ENCODE measurements at regions not wholly inside any gene's neighbourhood (a gene's known extent, or its start where the extent isn't known, plus 50 kb on each side); places are given as distances from the start of the nearest gene placed in this dataset.

GRCh38 chr11:95716266-95716665, 73.3 kb downstream of the FAM76B start:
- Histone ChIP-seq H3K27me3 (ENCODE audit: control insufficient read depth, insufficient read depth, low read length) (peaks cover 19% of the 10 kb centered on the region), H3K18ac (ENCODE audit: low read depth, low read length) (no peak overlapping the region), H2AK5ac (ENCODE audit: low read depth, low read length) (no peak overlapping the region), H2AFZ (replicated peaks; ENCODE audit: low read length, poor library complexity) (no peak overlapping the region), H3K9me1 (ENCODE audit: insufficient read depth, low read length) (no peaks in the 10 kb centered on the region), H3K56ac (ENCODE audit: extremely low read depth, insufficient read depth, low read length) (no peak overlapping the region), H2BK15ac (ENCODE audit: low read depth, low read length) (no peak overlapping the region), H2BK20ac (ENCODE audit: low read depth, low read length) (no peak overlapping the region), H3K4me2 (ENCODE audit: low read depth, low read length) (no peak overlapping the region), H3K23ac (ENCODE audit: low read depth, low read length) (no peak overlapping the region), H2BK5ac (ENCODE audit: low read depth, low read length, poor library complexity, severe bottlenecking) (no peak overlapping the region), H3K4me1 (ENCODE audit: control insufficient read depth, insufficient read depth, low read length) (no peaks in the 10 kb centered on the region), H2BK120ac (ENCODE audit: low read depth, low read length) (no peak overlapping the region), H3K14ac (replicated peaks; ENCODE audit: low read depth, low read length) (no peak overlapping the region), H3K9ac (ENCODE audit: low read depth, low read length) (no peak overlapping the region), H4K91ac (ENCODE audit: insufficient read depth, low read depth, low read length) (no peak overlapping the region), H3K4ac (ENCODE audit: low read depth, low read length) (no peak overlapping the region), H4K20me1 (ENCODE audit: insufficient read depth, low read length) (no peaks in the 10 kb centered on the region), H4K8ac (ENCODE audit: low read depth in 2 of 2, low read length in 2 of 2) (no peak overlapping the region), H3K36me3 (ENCODE audit: control insufficient read depth, insufficient read depth, low read length) (no peaks in the 10 kb centered on the region), H3K9me3 (ENCODE audit: control insufficient read depth, insufficient read depth, low read length) (no peaks in the 10 kb centered on the region), H3K79me1 (ENCODE audit: low read depth in 1 of 2, low read length in 2 of 2) (no peaks in the 10 kb centered on the region), H3K27ac (ENCODE audit: insufficient read depth, low read length) (no peak overlapping the region), H2AK9ac (replicated peaks; ENCODE audit: low read depth, low read length, poor library complexity) (no peak overlapping the region), H3K4me3 (ENCODE audit: insufficient read depth, low read depth, low read length) (no peak overlapping the region), H4K5ac (ENCODE audit: low read depth, low read length) (no peak overlapping the region)
- ATAC-seq (ENCODE audit: low read depth) (no peak), DNase-seq (no peak)
- 43 to 100% methylated on average over 1 of the region's 3 CpGs for WGBS, 2 experiments (ENCODE audit: extremely low coverage in 2 of 2, insufficient read length in 1 of 2)
- intact Hi-C loops (cut with micrococcal nuclease) (no loop called here), in situ Hi-C loops (cut with MboI; ENCODE audit: low sequenced_read_pairs) (no loop called here), dilution Hi-C loops (cut with HindIII; ENCODE audit: low sequenced_read_pairs, unreplicated experiment) (no loop called here)
- ChIA-PET POLR2A (ENCODE audit: unreplicated experiment) (no interaction called here), CTCF (interaction anchor here (0.6 to 1.7 kb wide), 2 partner anchors 11 to 183 kb away, joined by 3 to 6 read pairs; no protein-coding TSS in a partner anchor)
- TF ChIP-seq NFE2L2 (IDR thresholded peaks at IDR 0.05; ENCODE audit: low read depth, low read length) = no peak
- no peak for TF ChIP-seq RAD21 (IDR thresholded peaks at IDR 0.05; ENCODE audit: low read length)
- no peak for TF ChIP-seq FOS (IDR thresholded peaks at IDR 0.05; ENCODE audit: low read depth, low read length)
- no peak for TF ChIP-seq RCOR1 (IDR thresholded peaks at IDR 0.05; ENCODE audit: insufficient replicate concordance, low read length)
- no peak for TF ChIP-seq BHLHE40 (IDR thresholded peaks at IDR 0.05; ENCODE audit: low read depth, low read length)
- TF ChIP-seq USF2 (IDR thresholded peaks at IDR 0.05; ENCODE audit: low read depth, low read length) = no peak
- no TSS peak for BruUV-seq (replicated peaks)

All from IMR-90 (cell line).